Adipocyte (in vitro differentiated cells): ENCODE measurements at regions not wholly inside any gene's neighbourhood (a gene's known extent, or its start where the extent isn't known, plus 50 kb on each side); places are given as distances from the start of the nearest gene placed in this dataset.

Experiments
- DNase-seq: peaks from one replicate; pipeline ENCODE4 v3.0.0-alpha.2; 2015; ENCODE audit warnings: low read depth
- H3K27me3 ChIP-seq: replicated peaks from 2 replicates; pipeline ENCODE4 v1.7.0; 2013; ENCODE audit warnings: mild to moderate bottlenecking, low read length, moderate library complexity; ENCODE audit not compliant: control insufficient read depth, insufficient read depth
- H3K36me3 ChIP-seq: 2 replicates; pipeline ENCODE4 v1.7.0; 2013; ENCODE audit warnings: low read length, mild to moderate bottlenecking, moderate library complexity; ENCODE audit not compliant: control insufficient read depth, insufficient read depth, severe bottlenecking
- H3K4me1 ChIP-seq: 2 replicates; pipeline ENCODE4 v1.7.0; 2013; ENCODE audit warnings: mild to moderate bottlenecking, low read length, moderate library complexity; ENCODE audit not compliant: control insufficient read depth, insufficient read depth
- H3K4me3 ChIP-seq: 2 replicates; pipeline ENCODE4 v1.7.0; 2013; ENCODE audit warnings: mild to moderate bottlenecking, low read length, moderate library complexity
- H3K9ac ChIP-seq: 2 replicates; pipeline ENCODE4 v1.7.0; 2013; ENCODE audit warnings: mild to moderate bottlenecking, low read length, moderate library complexity
- H3K9me3 ChIP-seq: 2 replicates; pipeline ENCODE4 v1.7.0; 2013; ENCODE audit warnings: mild to moderate bottlenecking, low read length, moderate library complexity; ENCODE audit not compliant: control insufficient read depth

- Histone ChIP-seq H3K36me3 (no peaks in the 10 kb centered on the region), H3K9me3 (no peaks in the 10 kb centered on the region), H3K4me1 (no peaks in the 10 kb centered on the region), H3K9ac (no peak overlapping the region), H3K4me3 (no peak overlapping the region), H3K27me3 (no peaks in the 10 kb centered on the region)
- DNase-seq, result no peak
Measured at GRCh38 chr14:26363689-26364088, 234.1 kb downstream of the NOVA1 start.

GRCh38 chr14:26344596-26344995, 253.2 kb downstream of the NOVA1 start:
- H3K9ac ChIP-seq, result no peak overlapping the region
- H3K27me3 ChIP-seq, result no peaks in the 10 kb centered on the region
- DNase-seq, result no peak
- H3K4me3 ChIP-seq, result no peak overlapping the region
- H3K4me1 ChIP-seq, result no peaks in the 10 kb centered on the region
- H3K36me3 ChIP-seq, result no peaks in the 10 kb centered on the region
- H3K9me3 ChIP-seq, result no peaks in the 10 kb centered on the region

- H3K4me3 ChIP-seq, result no peak overlapping the region
- no peaks in the 10 kb centered on the region for H3K27me3 ChIP-seq
- no peak for DNase-seq
- no peaks in the 10 kb centered on the region for H3K36me3 ChIP-seq
- no peaks in the 10 kb centered on the region for H3K9me3 ChIP-seq
- no peaks in the 10 kb centered on the region for H3K4me1 ChIP-seq
- no peak overlapping the region for H3K9ac ChIP-seq
Measured at GRCh38 chr14:26339381-26339780, 258.5 kb downstream of the NOVA1 start.

- no peak for DNase-seq
- Histone ChIP-seq H3K36me3 (no peaks in the 10 kb centered on the region), H3K4me3 (no peak overlapping the region), H3K9ac (no peak overlapping the region), H3K4me1 (no peaks in the 10 kb centered on the region), H3K27me3 (no peaks in the 10 kb centered on the region), H3K9me3 (no peaks in the 10 kb centered on the region)
Measured at GRCh38 chr14:26338231-26338630, 259.6 kb downstream of the NOVA1 start.

GRCh38 chr14:26334288-26334687, 263.5 kb downstream of the NOVA1 start:
- Histone ChIP-seq H3K9me3 (no peaks in the 10 kb centered on the region), H3K4me3 (no peak overlapping the region), H3K4me1 (peaks cover 14% of the 10 kb centered on the region), H3K27me3 (no peaks in the 10 kb centered on the region), H3K36me3 (no peaks in the 10 kb centered on the region), H3K9ac (no peak overlapping the region)
- no peak for DNase-seq

GRCh38 chr14:26332966-26333365, 264.9 kb downstream of the NOVA1 start:
- DNase-seq, result no peak
- no peaks in the 10 kb centered on the region for H3K36me3 ChIP-seq

GRCh38 chr14:26330982-26331381, 266.9 kb downstream of the NOVA1 start:
- H3K36me3 ChIP-seq, result no peaks in the 10 kb centered on the region
- H3K9ac ChIP-seq, result no peak overlapping the region
- H3K9me3 ChIP-seq, result no peaks in the 10 kb centered on the region
- H3K27me3 ChIP-seq, result no peaks in the 10 kb centered on the region
- DNase-seq, result no peak
- H3K4me1 ChIP-seq, result peaks cover 14% of the 10 kb centered on the region
- no peak overlapping the region for H3K4me3 ChIP-seq

More at GRCh38 chr14:26332966-26333365, 264.9 kb downstream of the NOVA1 start:
- Histone ChIP-seq H3K9me3 (no peaks in the 10 kb centered on the region), H3K27me3 (no peaks in the 10 kb centered on the region), H3K4me1 (peaks cover 14% of the 10 kb centered on the region), H3K9ac (no peak overlapping the region), H3K4me3 (no peak overlapping the region)

GRCh38 chr14:26328791-26329190, 269.0 kb downstream of the NOVA1 start:
- Histone ChIP-seq H3K4me1 (peaks cover 18% of the 10 kb centered on the region), H3K9ac (no peak overlapping the region), H3K27me3 (no peaks in the 10 kb centered on the region), H3K9me3 (no peaks in the 10 kb centered on the region), H3K4me3 (no peak overlapping the region), H3K36me3 (no peaks in the 10 kb centered on the region)
- DNase-seq, result no peak

GRCh38 chr14:26323869-26324268, 274.0 kb downstream of the NOVA1 start:
- DNase-seq, result no peak
- no peak overlapping the region for H3K9ac ChIP-seq

GRCh38 chr14:26320886-26321285, 276.9 kb downstream of the NOVA1 start:
- no peaks in the 10 kb centered on the region for H3K9me3 ChIP-seq
- H3K36me3 ChIP-seq, result no peaks in the 10 kb centered on the region
- peaks cover 4% of the 10 kb centered on the region for H3K4me1 ChIP-seq
- H3K4me3 ChIP-seq, result no peak overlapping the region
- no peak overlapping the region for H3K9ac ChIP-seq
- DNase-seq, result no peak
- no peaks in the 10 kb centered on the region for H3K27me3 ChIP-seq

More at GRCh38 chr14:26323869-26324268, 274.0 kb downstream of the NOVA1 start:
- H3K36me3 ChIP-seq, result no peaks in the 10 kb centered on the region
- peaks cover 4% of the 10 kb centered on the region for H3K4me1 ChIP-seq
- no peak overlapping the region for H3K4me3 ChIP-seq
- H3K27me3 ChIP-seq, result no peaks in the 10 kb centered on the region
- no peaks in the 10 kb centered on the region for H3K9me3 ChIP-seq

- H3K4me3 ChIP-seq, result no peak overlapping the region
- H3K9ac ChIP-seq, result no peak overlapping the region
- no peaks in the 10 kb centered on the region for H3K27me3 ChIP-seq
- DNase-seq, result no peak
- no peaks in the 10 kb centered on the region for H3K9me3 ChIP-seq
- no peaks in the 10 kb centered on the region for H3K36me3 ChIP-seq
- no peaks in the 10 kb centered on the region for H3K4me1 ChIP-seq
Measured at GRCh38 chr14:26319139-26319864, 278.5 kb downstream of the NOVA1 start.

- no peak for DNase-seq
- Histone ChIP-seq H3K9ac (no peak overlapping the region), H3K4me1 (no peaks in the 10 kb centered on the region), H3K9me3 (peaks cover 9% of the 10 kb centered on the region), H3K36me3 (no peaks in the 10 kb centered on the region), H3K27me3 (no peaks in the 10 kb centered on the region), H3K4me3 (no peak overlapping the region)
Measured at GRCh38 chr14:26304056-26304455, 293.8 kb downstream of the NOVA1 start.
